ENCODE measurements at regions not wholly inside any gene's neighbourhood (a gene's known extent, or its start where the extent isn't known, plus 50 kb on each side); places are given as distances from the start of the nearest gene placed in this dataset.

GRCh38 chr2:37558623-37559022, 112.8 kb downstream of the CDC42EP3 start:
- no peaks in the 10 kb centered on the region for H3K27me3 ChIP-seq (ENCODE audit: insufficient read depth, low read length)
- H3K4me2 ChIP-seq (ENCODE audit: low read length): no peak overlapping the region
- H4K20me1 ChIP-seq (ENCODE audit: insufficient read depth, low read length): no peaks in the 10 kb centered on the region
- no peak overlapping the region for H3K4me3 ChIP-seq (ENCODE audit: low read depth, low read length, poor library complexity, severe bottlenecking)
- no peaks in the 10 kb centered on the region for H3K4me1 ChIP-seq (ENCODE audit: insufficient read depth, low read length, severe bottlenecking)
- TF ChIP-seq CTCF (IDR thresholded peaks at IDR 0.05; ENCODE audit: low read length): no peak
- TF ChIP-seq EZH2 (IDR thresholded peaks at IDR 0.05; ENCODE audit: borderline replicate concordance, low read length): no peak
- no peaks in the 10 kb centered on the region for H3F3A ChIP-seq (ENCODE audit: insufficient read depth, low read length)
- no peaks in the 10 kb centered on the region for H3K36me3 ChIP-seq (ENCODE audit: insufficient read depth, low read length)
- H3K9ac ChIP-seq (ENCODE audit: low read length): no peak overlapping the region
- no peaks in the 10 kb centered on the region for H3K79me2 ChIP-seq (ENCODE audit: insufficient read depth, low read length)
- H3K9me2 ChIP-seq (ENCODE audit: low read depth, low read length): no peaks in the 10 kb centered on the region
- no peaks in the 10 kb centered on the region for H3K9me3 ChIP-seq (ENCODE audit: low read length)
- H2AFZ ChIP-seq (ENCODE audit: low read length): no peak overlapping the region
- H3K27ac ChIP-seq (ENCODE audit: low read depth, low read length, poor library complexity, severe bottlenecking): no peak overlapping the region

DNA sequence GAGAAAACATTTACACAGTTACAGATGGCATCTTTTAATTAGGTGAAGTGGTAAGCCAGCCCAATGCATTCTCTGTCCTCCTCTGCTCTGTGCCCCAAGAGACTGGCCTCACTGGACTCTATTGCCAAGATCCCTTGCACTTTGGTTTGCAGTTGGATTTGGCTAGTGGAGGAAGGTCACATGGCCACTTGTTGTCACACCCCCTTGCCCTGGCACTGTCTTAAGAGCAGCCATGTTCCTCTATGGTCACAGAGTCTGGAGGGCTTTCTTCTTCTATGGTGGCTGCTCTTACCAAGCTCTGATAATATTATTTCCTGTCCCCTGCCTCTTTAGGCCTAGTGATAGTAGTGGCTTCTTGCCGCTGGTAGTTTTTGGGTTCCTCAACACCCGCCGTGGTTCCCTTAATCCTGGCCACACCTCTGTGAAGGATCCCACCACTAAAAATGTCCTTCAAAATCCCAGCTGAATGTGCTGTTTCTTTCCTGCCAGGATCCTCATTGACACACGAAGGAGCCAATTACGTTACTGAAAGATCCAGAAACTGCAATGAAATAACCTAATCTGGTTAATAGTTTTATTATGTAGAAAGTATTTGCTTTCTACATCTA, 111.1 kb downstream of the CDC42EP3 start:
- H2AFZ ChIP-seq (ENCODE audit: low read length): no peak overlapping the region
- no peaks in the 10 kb centered on the region for H3K4me1 ChIP-seq (ENCODE audit: insufficient read depth, low read length, severe bottlenecking)
- no peaks in the 10 kb centered on the region for H4K20me1 ChIP-seq (ENCODE audit: insufficient read depth, low read length)
- no peak overlapping the region for H3K9ac ChIP-seq (ENCODE audit: low read length)
- no peak overlapping the region for H3K27ac ChIP-seq (ENCODE audit: low read depth, low read length, poor library complexity, severe bottlenecking)
- H3K9me2 ChIP-seq (ENCODE audit: low read depth, low read length): no peaks in the 10 kb centered on the region
- H3K36me3 ChIP-seq (ENCODE audit: insufficient read depth, low read length): no peaks in the 10 kb centered on the region
- H3K9me3 ChIP-seq (ENCODE audit: low read length): no peaks in the 10 kb centered on the region
- H3F3A ChIP-seq (ENCODE audit: insufficient read depth, low read length): no peaks in the 10 kb centered on the region
- H3K4me2 ChIP-seq (ENCODE audit: low read length): no peak overlapping the region
- TF ChIP-seq CTCF (IDR thresholded peaks at IDR 0.05; ENCODE audit: low read length): no peak
- no peak for TF ChIP-seq EZH2 (IDR thresholded peaks at IDR 0.05; ENCODE audit: borderline replicate concordance, low read length)
- no peak overlapping the region for H3K4me3 ChIP-seq (ENCODE audit: low read depth, low read length, poor library complexity, severe bottlenecking)
- no peaks in the 10 kb centered on the region for H3K27me3 ChIP-seq (ENCODE audit: insufficient read depth, low read length)
- no peaks in the 10 kb centered on the region for H3K79me2 ChIP-seq (ENCODE audit: insufficient read depth, low read length)

DNA sequence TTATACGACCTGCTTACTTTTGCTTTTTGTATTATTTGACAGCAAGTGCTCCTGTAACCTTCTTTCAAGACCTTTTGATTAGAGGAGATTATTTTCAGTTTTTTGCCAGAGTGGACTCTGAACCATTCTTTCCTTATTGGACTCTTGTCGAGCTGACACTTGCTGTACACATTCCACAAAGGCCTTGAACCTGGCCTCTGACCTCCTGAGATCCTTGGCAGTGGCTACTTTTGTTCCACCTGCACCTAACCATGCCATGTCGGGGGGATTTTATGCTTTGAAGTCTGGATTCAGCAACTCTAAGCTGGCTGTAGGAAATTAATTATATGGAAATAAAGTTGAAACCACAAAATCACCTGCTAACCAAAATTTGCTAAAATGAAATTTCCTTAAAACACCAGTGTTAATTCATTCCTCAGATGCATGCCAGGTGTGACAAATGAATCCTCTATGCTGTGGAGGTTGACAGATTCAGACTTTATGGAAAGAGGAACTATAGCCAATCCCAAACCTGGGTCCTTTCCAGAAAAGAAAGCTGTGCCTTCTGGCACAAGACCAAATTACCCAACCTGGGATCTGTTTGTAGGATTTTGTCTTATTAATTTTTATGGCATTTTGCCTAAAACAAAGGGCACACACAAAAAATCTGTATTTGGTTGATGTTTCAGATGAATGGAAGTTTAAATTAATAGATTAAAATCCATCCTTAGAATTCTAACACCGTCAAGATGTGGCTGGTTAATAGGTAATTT, 110.4 kb downstream of the CDC42EP3 start:
- Histone ChIP-seq H3K27ac (ENCODE audit: low read depth, low read length, poor library complexity, severe bottlenecking) (no peak overlapping the region), H3K36me3 (ENCODE audit: insufficient read depth, low read length) (no peaks in the 10 kb centered on the region), H3K4me1 (ENCODE audit: insufficient read depth, low read length, severe bottlenecking) (no peaks in the 10 kb centered on the region), H4K20me1 (ENCODE audit: insufficient read depth, low read length) (no peaks in the 10 kb centered on the region), H3K79me2 (ENCODE audit: insufficient read depth, low read length) (no peaks in the 10 kb centered on the region), H3K9me2 (ENCODE audit: low read depth, low read length) (no peaks in the 10 kb centered on the region), H3K9ac (ENCODE audit: low read length) (no peak overlapping the region), H3K27me3 (ENCODE audit: insufficient read depth, low read length) (no peaks in the 10 kb centered on the region), H3F3A (ENCODE audit: insufficient read depth, low read length) (no peaks in the 10 kb centered on the region), H2AFZ (ENCODE audit: low read length) (no peak overlapping the region), H3K9me3 (ENCODE audit: low read length) (no peaks in the 10 kb centered on the region), H3K4me3 (ENCODE audit: low read depth, low read length, poor library complexity, severe bottlenecking) (no peak overlapping the region), H3K4me2 (ENCODE audit: low read length) (no peak overlapping the region)
- no peak for TF ChIP-seq CTCF (IDR thresholded peaks at IDR 0.05; ENCODE audit: low read length)
- no peak for TF ChIP-seq EZH2 (IDR thresholded peaks at IDR 0.05; ENCODE audit: borderline replicate concordance, low read length)
